ENCODE measurements at regions not wholly inside any gene's neighbourhood (a gene's known extent, or its start where the extent isn't known, plus 50 kb on each side); places are given as distances from the start of the nearest gene placed in this dataset.

GRCh38 chr5:82353522-82353921, 75.4 kb upstream of the RPS23 start:
- no peak for TF ChIP-seq CTCF (IDR thresholded peaks at IDR 0.05; ENCODE audit: insufficient read depth, low read depth, low read length)
- TF ChIP-seq EZH2 (IDR thresholded peaks at IDR 0.05; ENCODE audit: insufficient read depth, low read length): no peak
